ENCODE measurements at regions not wholly inside any gene's neighbourhood (a gene's known extent, or its start where the extent isn't known, plus 50 kb on each side); places are given as distances from the start of the nearest gene placed in this dataset.

DNA sequence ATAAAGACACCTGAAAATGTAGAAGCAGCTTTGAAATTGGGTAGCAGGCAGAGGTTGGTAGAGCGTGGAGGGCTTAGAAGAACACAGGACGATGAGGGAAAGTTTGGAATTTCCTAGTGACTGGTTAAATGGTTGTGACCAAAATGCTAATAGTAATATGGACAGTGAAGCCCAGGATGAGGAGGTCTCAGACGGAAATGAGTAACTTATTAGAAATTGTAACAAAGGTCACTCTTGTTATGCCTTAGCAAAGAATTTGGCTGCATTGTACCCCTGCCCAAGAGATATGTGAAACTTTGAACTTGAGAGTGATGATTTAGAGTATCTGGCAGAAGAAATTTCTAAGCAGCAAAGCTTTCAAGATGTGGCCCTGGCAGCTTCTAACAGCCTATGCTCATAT is 382.5 kb downstream of the KCNN2 start (continued):
- TF ChIP-seq, protein P1, sequence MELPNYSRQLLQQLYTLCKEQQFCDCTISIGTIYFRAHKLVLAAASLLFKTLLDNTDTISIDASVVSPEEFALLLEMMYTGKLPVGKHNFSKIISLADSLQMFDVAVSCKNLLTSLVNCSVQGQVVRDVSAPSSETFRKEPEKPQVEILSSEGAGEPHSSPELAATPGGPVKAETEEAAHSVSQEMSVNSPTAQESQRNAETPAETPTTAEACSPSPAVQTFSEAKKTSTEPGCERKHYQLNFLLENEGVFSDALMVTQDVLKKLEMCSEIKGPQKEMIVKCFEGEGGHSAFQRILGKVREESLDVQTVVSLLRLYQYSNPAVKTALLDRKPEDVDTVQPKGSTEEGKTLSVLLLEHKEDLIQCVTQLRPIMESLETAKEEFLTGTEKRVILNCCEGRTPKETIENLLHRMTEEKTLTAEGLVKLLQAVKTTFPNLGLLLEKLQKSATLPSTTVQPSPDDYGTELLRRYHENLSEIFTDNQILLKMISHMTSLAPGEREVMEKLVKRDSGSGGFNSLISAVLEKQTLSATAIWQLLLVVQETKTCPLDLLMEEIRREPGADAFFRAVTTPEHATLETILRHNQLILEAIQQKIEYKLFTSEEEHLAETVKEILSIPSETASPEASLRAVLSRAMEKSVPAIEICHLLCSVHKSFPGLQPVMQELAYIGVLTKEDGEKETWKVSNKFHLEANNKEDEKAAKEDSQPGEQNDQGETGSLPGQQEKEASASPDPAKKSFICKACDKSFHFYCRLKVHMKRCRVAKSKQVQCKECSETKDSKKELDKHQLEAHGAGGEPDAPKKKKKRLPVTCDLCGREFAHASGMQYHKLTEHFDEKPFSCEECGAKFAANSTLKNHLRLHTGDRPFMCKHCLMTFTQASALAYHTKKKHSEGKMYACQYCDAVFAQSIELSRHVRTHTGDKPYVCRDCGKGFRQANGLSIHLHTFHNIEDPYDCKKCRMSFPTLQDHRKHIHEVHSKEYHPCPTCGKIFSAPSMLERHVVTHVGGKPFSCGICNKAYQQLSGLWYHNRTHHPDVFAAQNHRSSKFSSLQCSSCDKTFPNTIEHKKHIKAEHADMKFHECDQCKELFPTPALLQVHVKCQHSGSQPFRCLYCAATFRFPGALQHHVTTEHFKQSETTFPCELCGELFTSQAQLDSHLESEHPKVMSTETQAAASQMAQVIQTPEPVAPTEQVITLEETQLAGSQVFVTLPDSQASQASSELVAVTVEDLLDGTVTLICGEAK (IDR thresholded peaks at IDR 0.05) = no peak
- TF ChIP-seq, protein P1 (CRISPR knock-in tag; IDR thresholded peaks at IDR 0.05) = no peak
- TF ChIP-seq BHLHE40 (IDR thresholded peaks at IDR 0.05; ENCODE audit: low read length) (no peak), LARP7 (IDR thresholded peaks at IDR 0.05) (no peak)
- TF ChIP-seq, protein P2, sequence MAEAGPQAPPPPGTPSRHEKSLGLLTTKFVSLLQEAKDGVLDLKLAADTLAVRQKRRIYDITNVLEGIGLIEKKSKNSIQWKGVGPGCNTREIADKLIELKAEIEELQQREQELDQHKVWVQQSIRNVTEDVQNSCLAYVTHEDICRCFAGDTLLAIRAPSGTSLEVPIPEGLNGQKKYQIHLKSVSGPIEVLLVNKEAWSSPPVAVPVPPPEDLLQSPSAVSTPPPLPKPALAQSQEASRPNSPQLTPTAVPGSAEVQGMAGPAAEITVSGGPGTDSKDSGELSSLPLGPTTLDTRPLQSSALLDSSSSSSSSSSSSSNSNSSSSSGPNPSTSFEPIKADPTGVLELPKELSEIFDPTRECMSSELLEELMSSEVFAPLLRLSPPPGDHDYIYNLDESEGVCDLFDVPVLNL (CRISPR knock-in tag; IDR thresholded peaks at IDR 0.05; ENCODE audit: low read depth) = no peak
- TF ChIP-seq, protein P3, sequence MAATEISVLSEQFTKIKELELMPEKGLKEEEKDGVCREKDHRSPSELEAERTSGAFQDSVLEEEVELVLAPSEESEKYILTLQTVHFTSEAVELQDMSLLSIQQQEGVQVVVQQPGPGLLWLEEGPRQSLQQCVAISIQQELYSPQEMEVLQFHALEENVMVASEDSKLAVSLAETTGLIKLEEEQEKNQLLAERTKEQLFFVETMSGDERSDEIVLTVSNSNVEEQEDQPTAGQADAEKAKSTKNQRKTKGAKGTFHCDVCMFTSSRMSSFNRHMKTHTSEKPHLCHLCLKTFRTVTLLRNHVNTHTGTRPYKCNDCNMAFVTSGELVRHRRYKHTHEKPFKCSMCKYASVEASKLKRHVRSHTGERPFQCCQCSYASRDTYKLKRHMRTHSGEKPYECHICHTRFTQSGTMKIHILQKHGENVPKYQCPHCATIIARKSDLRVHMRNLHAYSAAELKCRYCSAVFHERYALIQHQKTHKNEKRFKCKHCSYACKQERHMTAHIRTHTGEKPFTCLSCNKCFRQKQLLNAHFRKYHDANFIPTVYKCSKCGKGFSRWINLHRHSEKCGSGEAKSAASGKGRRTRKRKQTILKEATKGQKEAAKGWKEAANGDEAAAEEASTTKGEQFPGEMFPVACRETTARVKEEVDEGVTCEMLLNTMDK (IDR thresholded peaks at IDR 0.05; ENCODE audit: borderline replicate concordance, insufficient read depth, low read depth, low read length, poor library complexity, severe bottlenecking) = no peak

Data from K562 (cell line).